H9 (cell line): ENCODE measurements at regions not wholly inside any gene's neighbourhood (a gene's known extent, or its start where the extent isn't known, plus 50 kb on each side); places are given as distances from the start of the nearest gene placed in this dataset.

ENCODE experiments used
- DNase-seq: peaks from one replicate; pipeline ENCODE4 v3.0.0-alpha.2; 2017
- H2AFZ ChIP-seq: one replicate; pipeline ENCODE4 v1.6.1; 2013; ENCODE audit warnings: mild to moderate bottlenecking, low read length, control low read depth, moderate library complexity
- H2AK5ac ChIP-seq: 2 replicates; pipeline ENCODE4 v1.6.1; 2013; ENCODE audit warnings: low read length, control low read depth, mixed read lengths; ENCODE audit not compliant: insufficient read length
- H2BK120ac ChIP-seq: one replicate; pipeline ENCODE4 v1.6.1; 2013; ENCODE audit warnings: low read depth, mild to moderate bottlenecking, low read length, control low read depth, inconsistent platforms; ENCODE audit not compliant: poor library complexity, severe bottlenecking
- H2BK12ac ChIP-seq: 2 replicates; pipeline ENCODE4 v1.6.1; 2013; ENCODE audit warnings: low read length, control low read depth, mixed read lengths, low read depth; ENCODE audit not compliant: insufficient read length
- H2BK15ac ChIP-seq: 2 replicates; pipeline ENCODE4 v1.6.1; 2013; ENCODE audit warnings: low read depth, low read length, control low read depth
- H2BK20ac ChIP-seq: one replicate; pipeline ENCODE4 v1.6.1; 2013; ENCODE audit warnings: low read depth, mild to moderate bottlenecking, low read length, control low read depth, inconsistent platforms; ENCODE audit not compliant: poor library complexity, severe bottlenecking
- H2BK5ac ChIP-seq: 2 replicates; pipeline ENCODE4 v1.6.1; 2013; ENCODE audit warnings: low read length, control low read depth, mixed read lengths; ENCODE audit not compliant: insufficient read length
- H3K14ac ChIP-seq: 2 replicates; pipeline ENCODE4 v1.6.1; 2013; ENCODE audit warnings: low read length, control low read depth; ENCODE audit not compliant: insufficient read depth
- H3K18ac ChIP-seq: 2 replicates; pipeline ENCODE4 v1.6.1; 2013; ENCODE audit warnings: low read depth, mild to moderate bottlenecking, mixed read lengths, low read length, control low read depth; ENCODE audit not compliant: insufficient read length
- H3K23ac ChIP-seq: 2 replicates; pipeline ENCODE4 v1.6.1; 2013; ENCODE audit warnings: low read length, control low read depth, mixed read lengths, low read depth; ENCODE audit not compliant: insufficient read length
- H3K23me2 ChIP-seq: 2 replicates; pipeline ENCODE4 v1.6.1; 2013; ENCODE audit warnings: low read depth, mild to moderate bottlenecking, mixed read lengths, low read length, control low read depth; ENCODE audit not compliant: insufficient read length, poor library complexity, severe bottlenecking
- H3K27ac ChIP-seq: 2 replicates; pipeline ENCODE4 v1.5.1; 2013; ENCODE audit warnings: low read length, control low read depth, mixed read lengths, low read depth; ENCODE audit not compliant: insufficient read length
- H3K27me3 ChIP-seq: 2 replicates; pipeline ENCODE4 v1.6.1; 2013; ENCODE audit warnings: low read length, control low read depth, inconsistent platforms; ENCODE audit not compliant: insufficient read depth
- H3K4ac ChIP-seq: 2 replicates; pipeline ENCODE4 v1.6.1; 2013; ENCODE audit warnings: low read depth, mild to moderate bottlenecking, control low read depth, inconsistent platforms, low read length, moderate library complexity
- H3K4me1 ChIP-seq: 2 replicates; pipeline ENCODE4 v1.6.1; 2013; ENCODE audit warnings: low read length, control low read depth, inconsistent platforms; ENCODE audit not compliant: insufficient read depth
- H3K4me2 ChIP-seq: 2 replicates; pipeline ENCODE4 v1.6.1; 2013; ENCODE audit warnings: low read length, control low read depth, mixed read lengths; ENCODE audit not compliant: insufficient read length, insufficient read depth
- H3K56ac ChIP-seq: 2 replicates; pipeline ENCODE4 v1.6.1; 2013; ENCODE audit warnings: low read depth, mild to moderate bottlenecking, mixed read lengths, low read length, control low read depth; ENCODE audit not compliant: insufficient read length
- H3K79me1 ChIP-seq: 2 replicates; pipeline ENCODE4 v1.6.1; 2013; ENCODE audit warnings: low read depth, mild to moderate bottlenecking, moderate library complexity, low read length, control low read depth, inconsistent platforms; ENCODE audit not compliant: insufficient read depth, poor library complexity, severe bottlenecking
- H3K79me2 ChIP-seq: 2 replicates; pipeline ENCODE4 v1.6.1; 2013; ENCODE audit warnings: low read length, control low read depth, inconsistent platforms; ENCODE audit not compliant: insufficient read depth
- H3K9ac ChIP-seq: 2 replicates; pipeline ENCODE4 v1.6.1; 2013; ENCODE audit warnings: low read length, control low read depth, mixed read lengths; ENCODE audit not compliant: insufficient read length; ENCODE audit errors: extremely low read depth
- H3K9me3 ChIP-seq: one replicate; pipeline ENCODE4 v1.6.1; 2013; ENCODE audit warnings: low read depth, low read length, inconsistent platforms; ENCODE audit not compliant: control insufficient read depth
- H3T11ph ChIP-seq: one replicate; pipeline ENCODE4 v1.6.1; 2013; ENCODE audit warnings: mild to moderate bottlenecking, low read length, control low read depth, inconsistent platforms
- H4K20me1 ChIP-seq: one replicate; pipeline ENCODE4 v1.6.1; 2013; ENCODE audit not compliant: control insufficient read depth, insufficient read length, insufficient read depth
- H4K5ac ChIP-seq: 2 replicates; pipeline ENCODE4 v1.6.1; 2013; ENCODE audit warnings: low read depth, mild to moderate bottlenecking, mixed read lengths, low read length, control low read depth; ENCODE audit not compliant: insufficient read length
- H4K8ac ChIP-seq: replicated peaks from 2 replicates; pipeline ENCODE4 v1.6.1; 2013; ENCODE audit warnings: low read length, control low read depth, mixed read lengths, low read depth; ENCODE audit not compliant: insufficient read length
- H4K91ac ChIP-seq: 2 replicates; pipeline ENCODE4 v1.6.1; 2013; ENCODE audit warnings: low read depth, mild to moderate bottlenecking, moderate library complexity, mixed read lengths, low read length, control low read depth; ENCODE audit not compliant: insufficient read length
- H3K27ac Mint-ChIP-seq, 3 experiments: 2 replicates in 2 of 3; 3 replicates in 1 of 3; pipeline ENCODE4 v1.8.0; 2020 to 2021; ENCODE audit warnings: mixed read lengths in 3 of 3, mild to moderate bottlenecking in 1 of 3, moderate library complexity in 1 of 3
- H3K27me3 Mint-ChIP-seq: 2 replicates; pipeline ENCODE4 v1.8.0; 2021; ENCODE audit warnings: low read depth, mild to moderate bottlenecking, moderate library complexity, mixed read lengths
- H3K36me3 Mint-ChIP-seq, 3 experiments: 2 replicates in 2 of 3; 3 replicates in 1 of 3; pipeline ENCODE4 v1.8.0; 2020 to 2021; ENCODE audit warnings: low read depth in 3 of 3, mixed read lengths in 3 of 3; ENCODE audit not compliant: insufficient read depth in 1 of 3
- H3K4me1 Mint-ChIP-seq, 2 experiments: 2 replicates each; pipeline ENCODE4 v1.8.0; 2020; ENCODE audit warnings: mixed read lengths in 2 of 2
- H3K4me3 Mint-ChIP-seq, 2 experiments: 2 replicates in 1 of 2; 3 replicates in 1 of 2; pipeline ENCODE4 v1.8.0; 2020 to 2021; ENCODE audit warnings: mild to moderate bottlenecking in 2 of 2, mixed read lengths in 2 of 2, moderate library complexity in 1 of 2
- H3K9me3 Mint-ChIP-seq, 2 experiments: 2 replicates in 1 of 2; 3 replicates in 1 of 2; pipeline ENCODE4 v1.8.0; 2020; ENCODE audit warnings: mild to moderate bottlenecking in 2 of 2, mixed read lengths in 2 of 2, moderate library complexity in 1 of 2
- WGBS: extraction: QIAGEN DNeasy Blood & Tissue Kit; methylation state at CpG from one replicate; pipeline ENCODE4 v1.1.7; 2013; ENCODE audit warnings: missing lambda C conversion rate, low lambda C conversion rate, mixed read lengths; ENCODE audit not compliant: insufficient read length; ENCODE audit errors: extremely low coverage; 5-methylcytosine and 5-hydroxymethylcytosine counted together
- TF ChIP-seq, protein P1 (sequence below): fragments of 200-600 bp; sonication (generic); conservative IDR thresholded peaks from 3 replicates; pipeline ENCODE4 v1.8.0; 2021; ENCODE audit warnings: antibody characterized with exemption, mild to moderate bottlenecking

DNA sequence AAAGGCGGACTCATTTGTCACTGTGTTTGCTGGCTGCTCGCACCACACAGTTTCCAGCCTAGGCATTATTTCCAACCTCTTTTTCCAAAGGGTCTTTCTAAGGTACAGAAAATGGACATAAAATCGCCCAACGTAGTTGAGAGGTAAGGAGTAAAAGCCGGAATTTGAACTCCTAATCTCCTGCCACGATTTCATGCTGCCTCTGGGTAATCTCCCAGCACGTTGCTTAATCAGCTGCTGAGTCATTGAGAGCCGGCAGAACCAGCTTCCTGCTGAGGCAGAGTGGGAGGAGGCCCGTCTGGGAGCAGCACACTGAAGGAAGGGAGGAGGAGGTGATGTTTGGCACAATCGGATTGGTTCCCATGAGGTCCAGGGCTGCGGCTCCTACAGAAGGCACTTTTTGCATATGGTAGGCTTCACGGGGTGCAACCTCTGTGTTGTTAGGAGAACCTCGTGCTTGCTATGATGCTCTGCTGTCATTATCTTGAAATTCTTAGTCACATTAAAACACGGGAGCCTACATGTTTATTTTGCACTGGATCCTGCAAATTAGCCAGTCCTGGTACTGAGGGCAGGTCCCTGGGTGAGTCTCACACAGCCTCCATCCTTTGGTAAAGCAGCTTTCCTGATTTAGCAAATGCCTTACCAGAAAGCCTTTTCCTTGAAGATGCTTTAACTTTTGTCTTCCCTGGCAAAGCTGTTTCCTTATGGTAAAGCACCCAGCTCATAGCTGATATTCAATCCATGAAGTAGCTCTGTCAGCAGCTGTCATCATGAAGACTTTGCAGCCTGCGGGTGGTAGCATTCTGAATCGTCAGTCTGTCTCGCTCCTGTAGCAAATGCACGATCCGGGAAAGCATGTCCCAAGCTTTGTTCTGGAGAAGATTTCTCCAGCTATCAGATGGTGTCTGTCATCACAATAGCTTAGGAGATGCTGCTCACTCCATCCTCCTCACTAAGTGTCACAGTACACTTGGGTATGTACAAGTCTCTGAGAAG is 191.6 kb upstream of the MSX2 start:
- Mint-ChIP-seq H3K27me3 (peaks cover 38% of the 10 kb centered on the region), H3K36me3 (no peaks in the 10 kb centered on the region), H3K9me3 (no peaks in the 10 kb centered on the region), H3K4me3 (peak overlapping the region in 1 of 2 experiments; percentile 49; a peak in 2 of 5 replicates), H3K27ac (peak overlapping the region in 1 of 3 experiments; percentile 33; a peak in 3 of 7 replicates), H3K4me1 (peaks cover 43 to 50% of the 10 kb centered on the region in 2 experiments)
- Histone ChIP-seq H4K8ac (no peak overlapping the region), H3K4me2 (no peak overlapping the region), H3K23ac (no peak overlapping the region), H3T11ph (no peak overlapping the region), H3K27me3 (no peaks in the 10 kb centered on the region), H3K14ac (no peak overlapping the region), H2BK20ac (no peak overlapping the region), H3K79me1 (no peaks in the 10 kb centered on the region), H3K4me1 (peaks cover 10% of the 10 kb centered on the region; the same call in 1 of the 2 replicates), H3K23me2 (no peaks in the 10 kb centered on the region), H2BK15ac (no peak overlapping the region), H2BK120ac (no peak overlapping the region), H2BK5ac (no peak overlapping the region), H3K4ac (no peak overlapping the region), H4K5ac (no peak overlapping the region), H3K79me2 (no peaks in the 10 kb centered on the region), H2BK12ac (no peak overlapping the region), H3K56ac (no peak overlapping the region), H3K27ac (no peak overlapping the region), H3K9ac (no peak overlapping the region), H3K18ac (peak overlapping the region; percentile 28), H2AFZ (no peak overlapping the region), H2AK5ac (no peak overlapping the region), H3K9me3 (no peaks in the 10 kb centered on the region), H4K91ac (no peak overlapping the region), H4K20me1 (no peaks in the 10 kb centered on the region)
- TF ChIP-seq, protein P1, sequence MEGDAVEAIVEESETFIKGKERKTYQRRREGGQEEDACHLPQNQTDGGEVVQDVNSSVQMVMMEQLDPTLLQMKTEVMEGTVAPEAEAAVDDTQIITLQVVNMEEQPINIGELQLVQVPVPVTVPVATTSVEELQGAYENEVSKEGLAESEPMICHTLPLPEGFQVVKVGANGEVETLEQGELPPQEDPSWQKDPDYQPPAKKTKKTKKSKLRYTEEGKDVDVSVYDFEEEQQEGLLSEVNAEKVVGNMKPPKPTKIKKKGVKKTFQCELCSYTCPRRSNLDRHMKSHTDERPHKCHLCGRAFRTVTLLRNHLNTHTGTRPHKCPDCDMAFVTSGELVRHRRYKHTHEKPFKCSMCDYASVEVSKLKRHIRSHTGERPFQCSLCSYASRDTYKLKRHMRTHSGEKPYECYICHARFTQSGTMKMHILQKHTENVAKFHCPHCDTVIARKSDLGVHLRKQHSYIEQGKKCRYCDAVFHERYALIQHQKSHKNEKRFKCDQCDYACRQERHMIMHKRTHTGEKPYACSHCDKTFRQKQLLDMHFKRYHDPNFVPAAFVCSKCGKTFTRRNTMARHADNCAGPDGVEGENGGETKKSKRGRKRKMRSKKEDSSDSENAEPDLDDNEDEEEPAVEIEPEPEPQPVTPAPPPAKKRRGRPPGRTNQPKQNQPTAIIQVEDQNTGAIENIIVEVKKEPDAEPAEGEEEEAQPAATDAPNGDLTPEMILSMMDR = no peak
- DNase-seq = peak; percentile 95
- no CpG with 5 or more reads among the region's 19 CpGs for WGBS
